ENCODE measurements at regions not wholly inside any gene's neighbourhood (a gene's known extent, or its start where the extent isn't known, plus 50 kb on each side); places are given as distances from the start of the nearest gene placed in this dataset.

GRCh38 chr14:104515059-104515810 is 64.3 kb upstream of the C14orf180 start:
- Histone ChIP-seq H3K36me3 (ENCODE audit: insufficient read depth) (no peaks in the 10 kb centered on the region), H3K27ac (ENCODE audit: low read depth) (no peak overlapping the region), H2AFZ (no peak overlapping the region), H4K20me1 (replicated peaks; ENCODE audit: insufficient read depth) (no peaks in the 10 kb centered on the region), H3K4me2 (no peak overlapping the region), H3K27me3 (ENCODE audit: insufficient read depth) (no peaks in the 10 kb centered on the region), H3K4me3 (no peak overlapping the region), H3K9me2 (ENCODE audit: insufficient read depth) (no peaks in the 10 kb centered on the region), H3F3A (replicated peaks; ENCODE audit: low read depth) (no peaks in the 10 kb centered on the region), H3K4me1 (ENCODE audit: insufficient read depth) (no peaks in the 10 kb centered on the region), H3K79me2 (replicated peaks; ENCODE audit: insufficient read depth) (no peaks in the 10 kb centered on the region)
- no peak for TF ChIP-seq ZNF331 (CRISPR knock-in tag; IDR thresholded peaks at IDR 0.05; ENCODE audit: low read depth)
- TF ChIP-seq JUNB (IDR thresholded peaks at IDR 0.05; ENCODE audit: unreplicated experiment) = no peak
- no peak for TF ChIP-seq CTCF (conservative IDR thresholded peaks at IDR 0.05; ENCODE audit: low read depth in 2 of 2)
- no peak for TF ChIP-seq STAT1 (IDR thresholded peaks at IDR 0.05; ENCODE audit: unreplicated experiment)
- TF ChIP-seq ZNF462 (CRISPR knock-in tag; IDR thresholded peaks at IDR 0.05) = no peak
- TF ChIP-seq ETS1 (IDR thresholded peaks at IDR 0.05) = no peak
- no peak for TF ChIP-seq ZNF114 (CRISPR knock-in tag; IDR thresholded peaks at IDR 0.05)
- no peak for TF ChIP-seq CREB1 (CRISPR knock-in tag; IDR thresholded peaks at IDR 0.05; ENCODE audit: low read depth)
- TF ChIP-seq POLR2AphosphoS5 (IDR thresholded peaks at IDR 0.05; ENCODE audit: low read depth) = no peak
- no peak for TF ChIP-seq EZH2 (IDR thresholded peaks at IDR 0.05; ENCODE audit: low read depth, unreplicated experiment)
- peaks cover 33% of the 10 kb centered on the region for H3K9me3 Mint-ChIP-seq
- no peak for ATAC-seq
- H3K4me1 Mint-ChIP-seq = no peaks in the 10 kb centered on the region
- peaks cover 5% of the 10 kb centered on the region for H3K36me3 Mint-ChIP-seq (ENCODE audit: low read depth)
- H3K27me3 Mint-ChIP-seq (ENCODE audit: insufficient read depth, low read depth, poor library complexity) = peaks cover 7% of the 10 kb centered on the region
- H3K27ac Mint-ChIP-seq = no peak overlapping the region
- no peak overlapping the region for H3K4me3 Mint-ChIP-seq
- DNase-seq (ENCODE audit: low spot score) = no peak

Measured in GM23338 (cell line).